Spinal cord (tissue), 9 donors: ENCODE measurements at regions not wholly inside any gene's neighbourhood (a gene's known extent, or its start where the extent isn't known, plus 50 kb on each side); places are given as distances from the start of the nearest gene placed in this dataset.

ENCODE experiments used
- DNase-seq, 6 donors: peaks; one replicate each; pipeline versions ENCODE4 v3.0.0 to v3.0.0-alpha.2; 2013 to 2015; ENCODE audit warnings: low spot score in 6 of 6, low read depth in 4 of 6
- H3K27ac ChIP-seq: one replicate; pipeline ENCODE4 v1.5.1; 2013; ENCODE audit warnings: low read depth, low read length, control low read depth
- H3K27me3 ChIP-seq: one replicate; pipeline ENCODE4 v1.6.1; 2013; ENCODE audit warnings: low read length; ENCODE audit not compliant: control insufficient read depth, insufficient read depth
- H3K36me3 ChIP-seq: one replicate; pipeline ENCODE4 v1.6.1; 2013; ENCODE audit warnings: low read length; ENCODE audit not compliant: control insufficient read depth, insufficient read depth
- H3K4me1 ChIP-seq: one replicate; pipeline ENCODE4 v1.6.1; 2013; ENCODE audit warnings: low read length; ENCODE audit not compliant: control insufficient read depth, insufficient read depth
- H3K4me3 ChIP-seq: one replicate; pipeline ENCODE4 v1.5.1; 2013; ENCODE audit warnings: low read depth, low read length, control low read depth
- H3K9me3 ChIP-seq: one replicate; pipeline ENCODE4 v1.6.1; 2013; ENCODE audit warnings: low read length; ENCODE audit not compliant: control insufficient read depth, insufficient read depth
- WGBS: methylation state at CpG from one replicate; pipeline ENCODE4 v1.1.5; 2013; ENCODE audit warnings: missing lambda C conversion rate; ENCODE audit not compliant: insufficient coverage; 5-methylcytosine and 5-hydroxymethylcytosine counted together
- donor health status: healthy.

DNA sequence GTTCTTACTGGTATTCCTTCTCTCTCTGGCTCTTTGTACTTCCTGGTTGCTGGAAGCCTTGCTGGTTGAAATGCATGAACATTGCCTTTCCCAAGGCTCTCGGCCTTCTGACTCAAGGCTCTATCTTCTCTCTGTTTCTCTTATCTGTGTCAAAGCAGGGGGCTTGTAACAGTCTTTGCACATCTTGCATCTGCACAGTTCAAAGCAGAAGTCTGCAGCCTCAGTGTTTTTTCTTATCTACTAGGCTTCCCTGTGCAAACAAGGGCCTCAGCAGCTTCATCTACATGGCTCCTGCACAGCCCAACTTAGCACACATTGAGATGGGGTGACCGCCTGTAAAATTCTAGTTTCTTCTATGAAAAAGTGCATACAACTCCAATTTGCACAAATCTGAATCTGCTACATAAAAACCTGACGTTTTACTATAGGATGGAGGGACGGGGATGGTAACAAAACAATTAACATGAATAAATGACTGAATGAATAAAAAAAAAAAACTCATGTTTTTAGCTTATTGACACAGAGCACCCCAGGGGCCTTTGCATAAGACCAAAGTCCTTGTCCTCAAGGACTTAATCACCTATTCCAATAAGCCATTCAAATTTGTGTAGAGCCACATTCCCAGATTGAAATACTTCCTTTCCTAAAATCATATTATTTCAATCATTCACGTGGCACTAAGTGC is 458.3 kb downstream of the LMO4 start:
- Histone ChIP-seq H3K27me3 (no peaks in the 10 kb centered on the region), H3K9me3 (no peaks in the 10 kb centered on the region), H3K36me3 (no peaks in the 10 kb centered on the region), H3K4me1 (no peaks in the 10 kb centered on the region), H3K27ac (no peak overlapping the region), H3K4me3 (no peak overlapping the region)
- WGBS, result 92% methylated on average over 2 of the region's 5 CpGs
- DNase-seq, result no peak

DNA sequence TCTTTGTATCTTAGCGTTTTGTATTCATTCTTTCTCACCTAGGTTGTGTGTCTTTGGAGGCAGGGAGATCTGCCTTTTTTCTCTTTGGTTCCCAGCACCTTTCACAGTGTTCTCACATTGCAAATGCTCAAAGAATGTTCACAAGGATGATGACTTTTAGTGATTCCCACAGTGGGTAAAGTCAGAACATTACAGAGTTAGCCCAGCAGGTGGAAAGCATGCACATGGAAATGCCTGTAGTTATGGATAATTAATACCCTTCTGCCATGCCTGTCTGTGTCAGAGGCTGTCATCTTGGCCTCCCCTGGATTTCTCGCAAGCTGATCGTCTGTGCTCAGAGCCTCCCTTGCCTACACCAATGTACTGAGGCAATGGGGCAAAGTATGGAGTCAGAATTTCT is 458.9 kb downstream of the LMO4 start:
- H3K36me3 ChIP-seq, result no peaks in the 10 kb centered on the region
- 100% methylated on average over 1 of the region's 3 CpGs for WGBS
- no peaks in the 10 kb centered on the region for H3K9me3 ChIP-seq
- DNase-seq, result peak in 1 of 6 donors; percentile 15
- no peak overlapping the region for H3K27ac ChIP-seq
- no peaks in the 10 kb centered on the region for H3K27me3 ChIP-seq
- H3K4me3 ChIP-seq, result no peak overlapping the region
- H3K4me1 ChIP-seq, result no peaks in the 10 kb centered on the region

DNA sequence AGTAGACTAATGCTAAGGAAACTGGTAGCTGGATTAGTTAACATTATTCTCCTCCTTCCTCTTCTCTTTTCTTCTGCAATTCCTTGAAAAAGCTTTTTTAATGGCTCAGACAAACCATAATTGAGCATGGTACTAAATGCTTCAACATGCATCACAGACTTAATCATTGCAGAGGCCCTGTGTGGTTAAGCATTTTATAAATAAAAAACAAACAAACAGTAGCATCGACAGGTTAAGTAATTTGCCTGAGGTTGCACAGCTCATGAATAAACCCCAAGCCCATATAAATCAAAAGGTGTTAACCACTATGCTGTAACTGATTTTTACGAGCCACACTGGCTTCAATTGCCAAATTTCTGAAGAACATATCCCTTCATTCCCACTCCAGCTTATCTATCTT is 462.1 kb downstream of the LMO4 start:
- no peaks in the 10 kb centered on the region for H3K4me1 ChIP-seq
- WGBS, result 100% methylated on average over 2 of the region's 2 CpGs
- no peak for DNase-seq
- H3K27ac ChIP-seq, result no peak overlapping the region
- no peaks in the 10 kb centered on the region for H3K27me3 ChIP-seq
- no peaks in the 10 kb centered on the region for H3K36me3 ChIP-seq
- no peaks in the 10 kb centered on the region for H3K9me3 ChIP-seq
- H3K4me3 ChIP-seq, result no peak overlapping the region

DNA sequence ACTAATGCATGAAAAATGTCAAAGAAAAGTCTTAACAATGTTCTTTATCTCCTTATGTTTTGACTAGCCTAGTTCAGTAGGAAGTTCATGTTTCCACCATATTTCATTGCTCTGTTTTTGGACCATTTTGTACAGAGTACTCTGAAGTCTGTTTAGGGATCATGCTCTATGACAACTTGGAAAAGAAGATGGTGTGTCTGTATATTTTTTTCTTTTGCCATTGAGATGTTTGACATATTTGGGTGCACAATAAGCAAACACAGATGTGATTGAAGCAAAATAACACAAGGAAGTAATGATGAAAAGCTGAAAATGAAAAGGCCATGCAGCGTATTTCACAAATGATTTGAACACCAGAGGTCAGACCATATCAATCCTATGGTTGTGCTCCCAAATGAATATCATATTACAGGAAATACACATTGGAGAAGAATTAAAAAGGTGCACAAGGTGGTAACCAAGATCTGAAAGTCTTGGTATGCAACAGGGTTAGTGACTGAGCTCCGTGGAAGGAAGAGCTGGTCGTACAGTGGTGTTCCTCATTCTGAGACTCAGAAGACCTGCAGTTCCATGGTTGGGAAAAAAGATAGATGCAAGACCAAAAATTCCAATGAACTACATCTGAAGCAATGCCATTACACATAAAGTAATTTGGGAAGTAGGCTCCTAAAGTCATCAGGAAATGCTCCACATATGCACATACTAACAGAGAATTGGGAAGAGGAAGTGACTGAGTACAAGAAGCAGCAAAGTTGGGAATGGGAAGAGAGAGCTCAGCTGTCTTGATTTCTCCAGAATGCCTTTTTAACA is 463.5 kb downstream of the LMO4 start:
- DNase-seq, result no peak
- Histone ChIP-seq H3K27me3 (no peaks in the 10 kb centered on the region), H3K4me3 (no peak overlapping the region), H3K9me3 (no peaks in the 10 kb centered on the region), H3K27ac (no peak overlapping the region), H3K4me1 (no peaks in the 10 kb centered on the region), H3K36me3 (no peaks in the 10 kb centered on the region)
- no CpG with 5 or more reads among the region's 3 CpGs for WGBS

DNA sequence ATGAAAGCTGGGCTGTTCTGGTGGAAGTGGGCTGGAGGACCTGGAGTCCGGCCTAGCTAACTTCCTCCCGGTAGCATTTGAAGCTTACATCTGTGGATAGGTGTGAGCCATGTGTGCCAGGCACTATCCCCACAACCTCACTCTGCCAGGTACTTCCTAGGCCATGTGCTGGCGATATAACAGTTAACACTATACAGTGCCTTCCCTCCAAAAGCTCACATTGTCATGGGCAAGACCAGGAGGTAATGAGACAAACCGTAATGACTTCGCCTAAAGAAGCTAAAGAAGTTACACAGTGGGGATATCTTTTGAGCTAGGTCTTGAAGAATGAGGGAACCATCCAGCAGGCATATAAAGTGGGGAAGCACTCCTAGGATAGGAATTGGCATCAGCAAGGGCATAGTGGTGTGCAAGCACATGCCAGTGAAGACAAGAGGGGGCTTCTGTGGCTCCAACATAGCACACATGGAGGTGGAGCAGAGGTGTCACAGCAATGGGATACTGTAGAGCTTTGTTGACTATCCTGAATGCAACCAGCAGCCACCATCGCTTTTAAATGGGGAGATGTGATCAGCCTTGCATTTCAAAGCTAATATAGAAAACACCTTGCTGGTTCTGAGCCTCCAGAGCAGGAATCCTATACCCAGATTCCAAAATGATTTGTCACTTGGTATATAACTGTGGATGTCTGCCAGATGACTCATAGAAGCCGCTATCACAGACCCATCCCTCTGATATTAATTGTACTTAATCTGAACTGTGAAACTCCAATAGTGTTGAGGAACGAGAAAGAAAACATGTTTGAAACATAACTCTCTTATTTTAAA is 466.3 kb downstream of the LMO4 start:
- Histone ChIP-seq H3K36me3 (no peaks in the 10 kb centered on the region), H3K27ac (no peak overlapping the region), H3K9me3 (no peaks in the 10 kb centered on the region), H3K4me1 (no peaks in the 10 kb centered on the region), H3K27me3 (no peaks in the 10 kb centered on the region), H3K4me3 (no peak overlapping the region)
- DNase-seq, result no peak
- WGBS, result 96% methylated on average over 5 of the region's 8 CpGs

DNA sequence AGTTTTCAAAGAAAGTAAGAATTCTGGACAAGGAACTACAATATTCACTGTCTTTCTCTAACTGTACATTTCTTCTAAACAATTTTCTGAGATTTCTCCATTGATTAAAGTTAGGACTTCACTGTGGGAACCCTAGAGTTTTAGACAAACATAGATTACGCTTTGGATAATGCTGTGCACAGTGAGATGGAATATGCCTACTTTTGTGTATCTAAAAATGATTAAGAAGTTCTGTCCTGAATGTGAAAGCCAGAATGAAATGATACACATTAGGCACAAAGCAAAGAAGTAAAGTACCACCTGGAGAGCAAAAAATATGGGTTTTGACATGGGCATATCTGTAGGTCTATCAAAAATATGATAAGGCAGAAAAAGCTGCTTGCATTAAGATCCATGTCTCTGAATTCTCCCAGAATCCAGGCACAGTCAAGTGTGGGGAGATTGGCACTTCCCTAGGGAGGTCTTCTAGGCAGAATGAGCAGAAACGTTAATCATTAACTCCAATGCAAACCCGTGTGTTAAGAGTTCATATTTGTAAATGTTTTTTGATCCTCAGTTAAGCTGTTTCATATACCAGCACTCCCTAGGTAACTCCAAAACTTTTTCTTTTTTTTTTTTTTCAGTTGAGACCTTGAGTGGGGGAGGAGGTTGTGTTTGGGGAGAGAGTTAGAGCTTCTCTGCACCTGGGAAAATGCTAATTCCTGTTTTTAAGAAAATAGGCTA is 467.1 kb downstream of the LMO4 start:
- H3K36me3 ChIP-seq, result no peaks in the 10 kb centered on the region
- no peaks in the 10 kb centered on the region for H3K9me3 ChIP-seq
- no peaks in the 10 kb centered on the region for H3K27me3 ChIP-seq
- no peak for DNase-seq
- no peak overlapping the region for H3K4me3 ChIP-seq
- no peak overlapping the region for H3K27ac ChIP-seq
- WGBS, result no CpG with 5 or more reads among the region's 3 CpGs
- no peaks in the 10 kb centered on the region for H3K4me1 ChIP-seq

DNA sequence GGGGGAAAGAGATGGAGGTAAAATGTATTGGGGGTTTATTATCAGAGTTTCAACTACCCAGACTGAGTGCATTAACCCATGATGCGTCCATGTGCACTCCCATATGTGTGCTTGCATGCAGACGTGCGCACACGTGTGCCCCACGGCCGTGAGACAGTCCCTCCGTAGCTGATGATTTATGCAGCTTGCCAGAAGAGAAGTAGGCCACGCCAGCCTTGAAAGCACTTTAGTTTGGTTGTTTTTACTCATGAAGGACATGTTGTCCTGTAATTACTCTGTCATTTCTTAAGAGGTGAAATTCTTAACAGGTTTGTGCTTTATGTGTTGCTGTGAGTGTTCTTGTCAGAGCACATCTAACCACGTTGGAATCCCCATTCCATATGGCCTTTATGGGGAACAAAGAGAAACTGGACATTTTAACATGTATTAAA is 467.8 kb downstream of the LMO4 start:
- H3K27ac ChIP-seq, result no peak overlapping the region
- no peaks in the 10 kb centered on the region for H3K4me1 ChIP-seq
- no peaks in the 10 kb centered on the region for H3K27me3 ChIP-seq
- no peak for DNase-seq
- no peaks in the 10 kb centered on the region for H3K36me3 ChIP-seq
- WGBS, result 57% methylated on average over 3 of the region's 9 CpGs
- no peaks in the 10 kb centered on the region for H3K9me3 ChIP-seq
- H3K4me3 ChIP-seq, result no peak overlapping the region

DNA sequence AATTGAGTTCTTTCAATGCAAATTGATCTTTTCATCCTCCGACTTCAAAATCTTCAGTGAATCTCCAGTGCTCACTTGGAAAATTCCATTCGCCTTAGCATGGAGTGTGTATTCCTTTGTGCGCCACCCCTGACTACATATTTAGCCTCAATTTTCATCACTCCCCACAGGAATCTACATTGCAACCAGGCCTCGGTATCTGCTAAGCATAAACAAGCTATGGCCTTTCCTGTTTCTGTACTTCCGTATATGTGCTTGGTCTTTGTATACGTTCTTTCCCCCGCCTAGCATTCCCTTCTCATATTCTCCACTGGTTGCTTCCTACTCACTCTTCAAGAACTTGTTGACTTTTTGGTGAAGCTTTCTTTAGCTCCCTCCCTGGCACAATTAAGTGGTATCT is 470.8 kb downstream of the LMO4 start:
- Histone ChIP-seq H3K27ac (no peak overlapping the region), H3K4me3 (no peak overlapping the region), H3K9me3 (no peaks in the 10 kb centered on the region), H3K4me1 (no peaks in the 10 kb centered on the region), H3K27me3 (no peaks in the 10 kb centered on the region), H3K36me3 (no peaks in the 10 kb centered on the region)
- WGBS, result 93% methylated on average over 7 of the region's 7 CpGs
- no peak for DNase-seq

DNA sequence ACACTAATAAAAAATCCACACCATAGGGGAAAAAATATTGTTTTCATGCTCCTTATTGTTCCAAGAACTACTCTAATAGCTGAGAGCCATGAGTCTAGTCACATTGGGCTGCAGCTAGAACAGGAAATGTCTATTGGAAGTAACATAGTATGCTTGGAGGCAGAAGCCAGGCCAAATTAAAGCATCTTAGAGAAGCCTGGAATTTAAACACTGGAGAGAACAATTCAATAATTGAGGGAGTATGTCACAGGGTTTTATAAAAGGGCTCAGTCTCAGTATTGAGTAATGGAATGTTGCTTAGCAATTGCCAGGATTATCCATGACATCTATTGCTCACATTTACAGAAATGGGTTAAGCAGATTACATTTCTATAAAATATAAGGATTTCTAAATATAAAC is 471.3 kb downstream of the LMO4 start:
- no peaks in the 10 kb centered on the region for H3K9me3 ChIP-seq
- DNase-seq, result no peak
- H3K36me3 ChIP-seq, result no peaks in the 10 kb centered on the region
- H3K27ac ChIP-seq, result no peak overlapping the region
- no peak overlapping the region for H3K4me3 ChIP-seq
- no peaks in the 10 kb centered on the region for H3K27me3 ChIP-seq
- no peaks in the 10 kb centered on the region for H3K4me1 ChIP-seq
